GM23338 (cell line): ENCODE measurements at regions not wholly inside any gene's neighbourhood (a gene's known extent, or its start where the extent isn't known, plus 50 kb on each side); places are given as distances from the start of the nearest gene placed in this dataset.

Experiments used
- EZH2 ChIP-seq: fragments of 200-600 bp; sonication (generic); IDR thresholded peaks from one replicate; pipeline ENCODE4 v1.8.0; 2017; ENCODE audit warnings: antibody characterized with exemption, mild to moderate bottlenecking, low read depth; ENCODE audit not compliant: unreplicated experiment
- EZH2phosphoT487 ChIP-seq: fragments of 200-600 bp; sonication (generic); IDR thresholded peaks from one replicate; pipeline ENCODE4 v1.8.1; 2018; ENCODE audit warnings: antibody characterized with exemption; ENCODE audit not compliant: unreplicated experiment
- POLR2AphosphoS5 ChIP-seq: IDR thresholded peaks from 2 replicates; pipeline ENCODE4 v1.6.1; 2016; ENCODE audit warnings: antibody characterized with exemption, low read depth
- ZNF331 ChIP-seq: fragments of 250-450 bp; sonication (Bioruptor Pico); IDR thresholded peaks from 2 replicates; pipeline ENCODE4 v1.5.0; 2020; ENCODE audit warnings: low read depth, mild to moderate bottlenecking, moderate library complexity
- TF ChIP-seq, protein P1 (sequence below), 2 experiments: fragments of 200-600 bp in 1 of 2; sonication (generic) in 1 of 2; conservative IDR thresholded peaks; 2 replicates each; pipeline versions ENCODE4 v1.5.1 to v1.6.1; 2016 to 2017; ENCODE audit warnings: antibody characterized with exemption in 2 of 2, low read depth in 2 of 2, mild to moderate bottlenecking in 2 of 2, moderate library complexity in 1 of 2
- TF ChIP-seq, protein P2 (sequence below): IDR thresholded peaks from one replicate; pipeline ENCODE4 v1.6.1; 2018; ENCODE audit warnings: antibody characterized with exemption; ENCODE audit not compliant: unreplicated experiment

DNA sequence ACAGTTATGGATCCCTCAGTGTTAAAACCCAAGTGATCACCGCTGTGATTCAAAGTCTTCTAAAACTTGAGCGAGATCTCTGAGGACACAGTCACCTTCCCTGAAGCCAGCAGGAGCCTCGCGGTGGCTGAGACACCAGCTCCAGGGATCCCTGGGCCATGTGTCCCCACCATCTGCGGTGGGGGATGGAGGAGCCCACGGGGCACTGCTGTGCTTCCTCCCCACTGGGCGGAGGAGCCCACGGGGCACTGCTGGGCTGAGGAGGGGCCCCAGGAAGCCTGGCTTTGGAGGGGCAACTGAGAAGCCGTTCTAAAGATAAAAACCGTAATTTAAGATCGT lies 65.7 kb upstream of the METRNL start:
- TF ChIP-seq, protein P1, sequence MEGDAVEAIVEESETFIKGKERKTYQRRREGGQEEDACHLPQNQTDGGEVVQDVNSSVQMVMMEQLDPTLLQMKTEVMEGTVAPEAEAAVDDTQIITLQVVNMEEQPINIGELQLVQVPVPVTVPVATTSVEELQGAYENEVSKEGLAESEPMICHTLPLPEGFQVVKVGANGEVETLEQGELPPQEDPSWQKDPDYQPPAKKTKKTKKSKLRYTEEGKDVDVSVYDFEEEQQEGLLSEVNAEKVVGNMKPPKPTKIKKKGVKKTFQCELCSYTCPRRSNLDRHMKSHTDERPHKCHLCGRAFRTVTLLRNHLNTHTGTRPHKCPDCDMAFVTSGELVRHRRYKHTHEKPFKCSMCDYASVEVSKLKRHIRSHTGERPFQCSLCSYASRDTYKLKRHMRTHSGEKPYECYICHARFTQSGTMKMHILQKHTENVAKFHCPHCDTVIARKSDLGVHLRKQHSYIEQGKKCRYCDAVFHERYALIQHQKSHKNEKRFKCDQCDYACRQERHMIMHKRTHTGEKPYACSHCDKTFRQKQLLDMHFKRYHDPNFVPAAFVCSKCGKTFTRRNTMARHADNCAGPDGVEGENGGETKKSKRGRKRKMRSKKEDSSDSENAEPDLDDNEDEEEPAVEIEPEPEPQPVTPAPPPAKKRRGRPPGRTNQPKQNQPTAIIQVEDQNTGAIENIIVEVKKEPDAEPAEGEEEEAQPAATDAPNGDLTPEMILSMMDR (conservative IDR thresholded peaks at IDR 0.05; ENCODE audit: low read depth in 2 of 2): no peak
- TF ChIP-seq EZH2: no peak
- TF ChIP-seq, protein P2, sequence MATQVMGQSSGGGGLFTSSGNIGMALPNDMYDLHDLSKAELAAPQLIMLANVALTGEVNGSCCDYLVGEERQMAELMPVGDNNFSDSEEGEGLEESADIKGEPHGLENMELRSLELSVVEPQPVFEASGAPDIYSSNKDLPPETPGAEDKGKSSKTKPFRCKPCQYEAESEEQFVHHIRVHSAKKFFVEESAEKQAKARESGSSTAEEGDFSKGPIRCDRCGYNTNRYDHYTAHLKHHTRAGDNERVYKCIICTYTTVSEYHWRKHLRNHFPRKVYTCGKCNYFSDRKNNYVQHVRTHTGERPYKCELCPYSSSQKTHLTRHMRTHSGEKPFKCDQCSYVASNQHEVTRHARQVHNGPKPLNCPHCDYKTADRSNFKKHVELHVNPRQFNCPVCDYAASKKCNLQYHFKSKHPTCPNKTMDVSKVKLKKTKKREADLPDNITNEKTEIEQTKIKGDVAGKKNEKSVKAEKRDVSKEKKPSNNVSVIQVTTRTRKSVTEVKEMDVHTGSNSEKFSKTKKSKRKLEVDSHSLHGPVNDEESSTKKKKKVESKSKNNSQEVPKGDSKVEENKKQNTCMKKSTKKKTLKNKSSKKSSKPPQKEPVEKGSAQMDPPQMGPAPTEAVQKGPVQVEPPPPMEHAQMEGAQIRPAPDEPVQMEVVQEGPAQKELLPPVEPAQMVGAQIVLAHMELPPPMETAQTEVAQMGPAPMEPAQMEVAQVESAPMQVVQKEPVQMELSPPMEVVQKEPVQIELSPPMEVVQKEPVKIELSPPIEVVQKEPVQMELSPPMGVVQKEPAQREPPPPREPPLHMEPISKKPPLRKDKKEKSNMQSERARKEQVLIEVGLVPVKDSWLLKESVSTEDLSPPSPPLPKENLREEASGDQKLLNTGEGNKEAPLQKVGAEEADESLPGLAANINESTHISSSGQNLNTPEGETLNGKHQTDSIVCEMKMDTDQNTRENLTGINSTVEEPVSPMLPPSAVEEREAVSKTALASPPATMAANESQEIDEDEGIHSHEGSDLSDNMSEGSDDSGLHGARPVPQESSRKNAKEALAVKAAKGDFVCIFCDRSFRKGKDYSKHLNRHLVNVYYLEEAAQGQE: no peak
- TF ChIP-seq ZNF331 (CRISPR knock-in tag): no peak
- no peak for TF ChIP-seq POLR2AphosphoS5
- no peak for TF ChIP-seq EZH2phosphoT487
